ENCODE measurements at regions not wholly inside any gene's neighbourhood (a gene's known extent, or its start where the extent isn't known, plus 50 kb on each side); places are given as distances from the start of the nearest gene placed in this dataset.

- DNase-seq, result no peak
Observed at GRCh38 chr9:118321788-118322187, 617.6 kb downstream of the TLR4 start.

GRCh38 chr9:118324706-118325105 is 620.5 kb downstream of the TLR4 start:
- DNase-seq, result no peak

- no peak for DNase-seq
Observed at GRCh38 chr9:118325757-118326156, 621.6 kb downstream of the TLR4 start.

- DNase-seq, result no peak
Observed at GRCh38 chr9:118326326-118326725, 622.1 kb downstream of the TLR4 start.

DNA sequence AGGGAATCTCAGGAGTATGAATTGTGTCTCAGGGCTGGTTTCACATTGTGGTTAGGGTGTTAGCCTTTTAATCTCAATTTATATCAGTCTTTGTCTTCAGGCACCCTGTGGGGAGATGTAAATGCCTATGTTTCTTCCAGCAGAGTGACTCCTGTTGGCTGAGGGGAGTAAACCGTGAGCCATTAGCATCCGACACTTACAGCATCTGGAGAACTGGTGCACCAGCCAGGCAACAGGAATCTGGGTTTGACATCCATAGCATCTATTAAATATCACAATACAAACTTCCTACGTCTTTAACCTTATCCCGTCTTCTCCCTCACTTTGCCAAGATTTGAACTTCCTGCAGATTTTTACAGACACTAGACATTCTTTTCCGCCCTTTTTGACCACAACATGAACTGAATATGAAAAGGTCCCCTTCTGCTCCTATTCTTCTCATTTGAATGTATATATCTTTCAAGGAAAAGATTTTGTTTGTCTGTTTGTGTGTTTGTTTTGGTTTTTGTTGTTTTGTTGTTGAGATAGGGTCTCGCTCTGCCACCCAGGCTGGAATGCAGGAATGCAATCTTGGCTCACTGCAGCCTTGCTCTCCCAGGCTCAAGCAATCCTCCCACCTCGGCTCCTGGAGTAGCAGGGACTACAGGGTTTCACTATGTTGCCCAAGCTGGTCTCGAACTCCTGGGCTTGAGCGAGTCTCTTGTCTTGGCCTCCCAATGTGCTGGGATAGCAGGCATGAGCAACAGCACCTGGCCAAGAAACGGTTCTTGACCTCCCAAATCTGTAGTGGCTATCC is 626.2 kb downstream of the TLR4 start:
- DNase-seq, result no peak

GRCh38 chr9:118331622-118332045 is 627.4 kb downstream of the TLR4 start:
- no peak for DNase-seq

DNA sequence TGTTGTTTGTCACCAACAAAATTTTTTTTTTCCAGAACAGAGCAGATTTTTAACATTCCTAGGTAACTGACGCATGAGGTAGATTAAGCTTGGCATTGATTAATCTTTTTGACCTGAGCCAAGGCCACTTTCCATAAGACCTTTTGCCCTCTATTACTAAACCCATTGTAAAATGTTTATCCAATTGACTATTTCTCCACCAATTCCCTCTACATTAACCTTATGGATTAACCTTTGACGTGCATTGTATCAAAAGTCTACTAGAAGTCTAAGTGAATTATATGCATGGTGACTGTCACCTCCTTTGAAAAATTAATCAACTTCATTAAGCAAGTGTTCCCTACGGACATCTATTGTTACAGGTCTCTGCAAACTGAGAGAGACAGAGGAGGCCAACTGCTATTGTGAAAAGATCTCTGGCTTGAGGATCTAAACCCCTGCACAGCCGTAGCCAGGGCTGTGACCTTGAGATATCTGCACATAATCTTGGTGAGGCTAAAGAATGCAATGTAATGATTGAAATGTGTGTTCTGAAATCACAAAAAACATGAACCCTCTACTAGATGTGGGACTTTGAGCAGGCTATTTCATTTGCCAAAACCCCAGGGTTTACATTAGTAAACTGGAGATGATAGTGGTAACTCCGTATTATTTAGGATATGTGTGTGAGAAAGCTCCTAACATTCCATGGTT is 632.2 kb downstream of the TLR4 start:
- no peak for DNase-seq

GRCh38 chr9:118336943-118337330 is 632.7 kb downstream of the TLR4 start:
- DNase-seq, result no peak

DNA sequence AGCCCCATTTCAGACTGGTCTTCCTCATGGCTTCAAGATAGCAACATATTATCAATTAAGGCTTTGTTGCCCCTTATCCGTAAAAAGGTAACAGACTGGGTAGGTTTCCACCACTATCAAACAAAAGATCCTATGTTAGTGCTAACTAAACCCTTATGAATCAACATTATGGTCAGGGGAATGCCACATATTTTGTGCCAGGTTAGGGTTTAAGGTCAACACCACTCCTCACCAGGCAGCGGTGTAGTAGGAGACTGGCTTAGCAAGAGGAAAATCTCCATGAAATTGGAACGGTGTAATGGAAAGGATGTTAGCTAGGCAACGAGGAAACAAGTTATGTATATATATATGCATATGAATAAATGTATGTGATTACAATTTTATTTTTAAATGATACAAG is 655.8 kb downstream of the TLR4 start:
- no peak for DNase-seq

- no peak for DNase-seq
Observed at GRCh38 chr9:118362123-118362522, 657.9 kb downstream of the TLR4 start.

DNA sequence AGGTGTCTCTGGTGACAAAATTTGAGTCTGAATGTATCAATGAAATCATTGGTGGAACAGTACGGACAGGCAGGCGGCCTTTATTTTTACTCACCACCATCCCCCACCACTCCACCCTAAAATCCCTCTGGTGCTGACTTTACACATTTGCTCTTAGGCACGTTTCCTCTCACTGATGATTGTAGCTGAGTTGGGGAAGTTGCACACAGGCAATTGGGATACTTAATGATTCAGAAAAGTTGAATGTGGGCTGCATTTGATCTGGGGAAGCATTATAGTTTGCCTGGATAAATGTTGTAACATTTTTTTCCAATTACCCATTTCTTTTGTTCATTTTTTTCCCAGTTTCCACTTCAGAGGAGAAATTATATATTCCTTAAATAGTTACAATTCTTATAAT is 658.4 kb downstream of the TLR4 start:
- DNase-seq, result no peak

DNA sequence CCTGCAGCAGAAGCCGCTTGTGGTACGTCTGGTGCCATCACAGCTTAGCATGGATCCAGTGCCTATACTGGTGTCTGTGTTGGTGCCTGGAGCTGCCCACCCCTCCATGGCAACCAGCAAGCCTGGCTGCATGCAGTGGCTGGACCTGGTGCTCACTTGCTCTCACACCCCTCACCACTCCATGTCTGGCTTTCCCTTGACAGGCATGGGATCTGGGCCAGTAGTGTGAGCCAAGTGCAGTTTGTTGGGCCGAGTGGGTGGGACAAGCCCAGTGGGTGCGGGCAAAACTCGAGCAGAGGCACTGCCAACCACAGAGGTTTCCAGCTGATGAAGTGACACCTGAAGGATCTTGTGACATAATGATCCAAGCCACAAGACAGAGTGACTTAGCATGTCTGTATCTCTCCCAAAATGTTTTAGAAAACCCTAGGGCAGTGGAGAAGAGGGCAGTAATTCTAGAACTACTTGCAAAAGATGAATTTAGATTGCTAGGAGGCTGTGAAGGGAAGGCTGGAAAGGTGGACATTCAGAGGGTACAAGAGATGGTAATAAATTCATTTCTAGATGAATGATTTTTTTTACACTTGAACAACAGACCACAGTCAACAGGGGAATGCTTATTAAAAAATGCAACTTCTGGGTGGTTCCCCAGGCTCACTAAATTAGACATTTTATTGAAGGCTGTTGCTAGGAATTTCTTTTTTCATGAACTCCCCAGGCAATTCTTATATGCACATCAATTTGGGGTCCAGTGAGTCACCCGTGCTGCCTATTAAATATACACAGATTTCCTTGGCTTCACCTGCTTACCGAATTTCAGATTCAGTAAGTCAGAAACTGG is 660.3 kb downstream of the TLR4 start:
- no peak for DNase-seq

DNA sequence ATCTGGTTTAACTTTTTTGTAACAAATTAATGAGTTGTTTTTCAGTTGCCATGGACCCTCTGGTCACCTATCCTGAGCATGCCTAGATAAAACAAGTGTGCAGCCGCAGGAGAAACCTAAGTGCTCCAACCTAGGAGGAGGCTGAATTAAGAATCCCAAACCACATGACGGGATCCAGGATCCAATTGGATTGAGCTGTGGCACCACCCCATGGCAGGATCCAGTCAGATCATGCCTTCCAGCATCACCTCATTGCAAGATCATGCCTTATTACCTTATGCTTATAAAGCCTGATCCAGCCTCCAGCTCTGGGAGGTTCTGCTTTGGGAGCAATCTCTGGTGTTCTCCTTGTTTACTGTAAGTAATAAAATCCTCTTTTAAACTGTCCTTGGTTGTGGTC is 662.0 kb downstream of the TLR4 start:
- no peak for DNase-seq

DNA sequence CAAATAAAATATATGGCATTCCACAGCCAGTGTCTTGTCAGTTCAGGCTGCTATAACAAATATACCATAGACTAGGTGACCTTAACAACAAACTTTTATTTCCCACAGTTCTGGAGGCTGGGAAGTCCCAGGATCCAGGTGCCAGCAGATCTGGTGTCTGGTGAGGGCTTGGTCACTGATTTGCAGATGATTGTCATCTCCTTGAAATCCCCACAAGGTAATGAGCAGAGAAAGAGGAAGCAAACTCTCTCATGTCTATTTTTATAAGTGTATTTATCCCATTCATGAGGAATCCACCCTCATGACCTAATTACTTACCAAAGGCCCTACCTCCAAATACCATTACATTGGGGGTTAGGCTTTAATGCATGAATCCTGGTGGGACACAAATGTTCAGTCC is 663.2 kb downstream of the TLR4 start:
- DNase-seq, result no peak

DNA sequence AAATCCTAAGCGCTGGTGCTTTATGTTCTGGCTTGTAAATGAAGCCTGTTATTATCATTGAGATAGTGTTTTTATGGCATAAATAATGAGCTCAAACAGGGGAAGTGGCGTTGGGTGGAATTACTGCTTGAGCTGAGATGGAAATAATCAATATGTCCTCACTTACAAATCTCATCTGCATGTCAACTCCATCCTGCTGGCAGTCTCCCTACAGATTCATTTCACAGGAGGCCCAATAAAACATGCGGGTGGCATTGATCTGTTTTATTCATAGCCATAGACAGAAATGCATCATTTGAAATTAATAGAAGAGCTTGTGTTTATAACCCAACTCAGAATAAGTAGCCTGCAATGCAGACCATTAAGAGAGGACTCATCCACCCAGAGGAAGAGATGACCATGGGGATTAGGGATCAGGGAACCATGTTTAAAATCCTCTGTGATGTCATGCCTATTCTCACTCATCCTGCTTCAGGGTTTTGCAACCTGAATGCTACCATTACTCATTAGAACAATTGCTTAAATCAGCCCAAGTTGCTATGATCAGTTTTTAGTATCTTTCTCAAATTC is 680.4 kb downstream of the TLR4 start:
- no peak for DNase-seq

DNA sequence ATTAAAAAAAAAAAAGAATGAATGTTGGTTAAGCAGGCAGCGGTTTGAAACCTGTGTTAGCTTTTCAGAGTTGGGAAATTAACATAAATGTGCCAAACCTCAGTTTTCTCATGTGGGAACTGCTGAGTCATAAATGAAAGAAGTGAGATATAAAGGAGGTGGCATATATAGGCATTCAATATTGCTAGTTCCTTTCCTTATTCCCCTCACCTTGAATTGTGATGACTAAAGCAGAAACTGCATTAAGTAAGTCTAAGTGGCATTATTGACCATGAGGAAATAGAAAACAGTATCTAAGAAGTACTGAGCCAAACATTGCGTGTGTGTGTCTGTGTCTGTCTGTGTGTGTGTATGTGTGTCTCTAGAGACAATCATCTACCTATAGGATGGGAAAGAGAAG is 691.2 kb downstream of the TLR4 start:
- DNase-seq, result no peak

DNA sequence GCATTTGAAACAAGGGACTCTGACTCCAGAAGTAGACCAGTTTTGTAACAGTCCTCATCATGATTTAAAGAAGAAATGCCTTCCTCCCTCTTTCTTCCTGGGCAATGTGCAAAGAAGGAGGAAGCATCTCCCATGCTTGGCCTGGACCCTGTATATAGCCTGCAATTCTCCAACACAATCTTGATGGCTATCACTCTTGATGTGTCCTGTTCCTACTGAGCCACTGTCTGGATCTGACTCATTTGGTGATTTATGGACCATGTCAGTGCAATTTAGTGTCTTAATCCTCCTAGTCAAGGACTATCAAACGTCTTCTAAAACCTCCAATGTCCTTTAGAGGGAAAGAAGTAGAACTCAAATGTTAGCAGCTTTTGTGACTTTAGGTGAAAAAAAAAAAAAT is 697.3 kb downstream of the TLR4 start:
- no peak for DNase-seq

GRCh38 chr9:118414676-118415075 is 710.5 kb downstream of the TLR4 start:
- DNase-seq, result no peak

- DNase-seq, result no peak
Observed at GRCh38 chr9:118418887-118419565, 714.8 kb downstream of the TLR4 start.

- no peak for DNase-seq
Observed at GRCh38 chr9:118419676-118420075, 715.5 kb downstream of the TLR4 start.

GRCh38 chr9:118422508-118422907 is 718.3 kb downstream of the TLR4 start:
- DNase-seq, result no peak

DNA sequence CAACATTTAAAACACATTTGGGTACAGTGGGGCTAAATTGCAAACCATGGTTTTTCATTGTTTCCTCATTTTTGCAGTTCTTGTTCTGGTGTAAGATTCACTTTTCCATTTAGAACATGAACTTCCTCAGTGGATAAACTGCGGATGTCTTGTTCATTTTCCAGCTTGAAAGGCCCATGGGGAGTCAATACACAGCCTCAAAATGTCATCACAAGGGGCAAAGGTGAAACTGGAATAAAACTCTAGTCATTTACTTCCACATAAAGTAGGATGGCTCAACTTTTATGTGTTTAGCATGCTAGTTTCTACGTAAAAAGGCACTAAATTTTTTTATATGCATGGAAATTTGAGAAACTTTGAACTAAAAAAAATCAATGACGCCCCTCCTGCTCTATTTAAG is 718.8 kb downstream of the TLR4 start:
- no peak for DNase-seq

DNA sequence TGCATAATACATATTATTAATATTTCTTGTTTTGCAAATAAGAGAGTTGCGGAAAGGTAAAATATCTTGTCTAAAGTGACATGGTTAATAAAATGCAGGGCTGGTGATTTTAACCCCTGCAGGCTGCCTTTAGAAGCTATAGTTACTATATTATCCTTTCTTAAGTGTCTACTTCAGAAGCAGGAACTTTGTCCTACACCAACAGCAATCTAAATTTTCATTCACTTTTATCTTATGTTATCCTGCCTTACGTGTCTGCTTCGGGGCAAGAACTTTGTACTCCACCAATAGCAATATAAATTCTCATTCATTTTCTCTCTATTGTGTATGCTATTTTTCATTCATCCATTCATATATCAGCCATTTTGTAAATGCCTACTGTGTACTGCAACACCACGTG is 719.5 kb downstream of the TLR4 start:
- no peak for DNase-seq
